ENCODE measurements at regions not wholly inside any gene's neighbourhood (a gene's known extent, or its start where the extent isn't known, plus 50 kb on each side); places are given as distances from the start of the nearest gene placed in this dataset.

DNA sequence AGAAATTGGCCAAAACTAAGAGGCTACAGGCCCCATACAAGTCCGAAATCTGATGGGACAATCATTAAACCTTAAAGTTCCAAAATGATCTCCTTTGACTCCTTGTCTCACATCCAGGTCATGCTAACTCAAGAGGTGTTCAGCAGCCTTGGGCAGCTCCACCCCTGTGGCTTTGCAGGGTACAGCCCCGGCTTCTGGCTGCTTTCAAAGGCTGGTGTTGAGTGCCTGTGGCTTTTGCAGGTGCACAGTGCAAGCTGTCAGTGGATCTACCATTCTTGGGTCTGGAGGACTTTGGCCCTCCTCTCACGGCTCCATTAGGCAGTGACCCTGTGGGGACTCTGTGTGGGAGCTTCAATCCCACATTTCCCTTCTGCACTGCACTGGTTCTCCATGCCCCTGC, 329.1 kb upstream of the MAD2L1 start:
- TF ChIP-seq POLR2A (IDR thresholded peaks at IDR 0.05; ENCODE audit: low read length) (no peak), GATA1 (IDR thresholded peaks at IDR 0.05; ENCODE audit: low read depth, low read length) (no peak)
